ENCODE measurements at regions not wholly inside any gene's neighbourhood (a gene's known extent, or its start where the extent isn't known, plus 50 kb on each side); places are given as distances from the start of the nearest gene placed in this dataset.

DNA sequence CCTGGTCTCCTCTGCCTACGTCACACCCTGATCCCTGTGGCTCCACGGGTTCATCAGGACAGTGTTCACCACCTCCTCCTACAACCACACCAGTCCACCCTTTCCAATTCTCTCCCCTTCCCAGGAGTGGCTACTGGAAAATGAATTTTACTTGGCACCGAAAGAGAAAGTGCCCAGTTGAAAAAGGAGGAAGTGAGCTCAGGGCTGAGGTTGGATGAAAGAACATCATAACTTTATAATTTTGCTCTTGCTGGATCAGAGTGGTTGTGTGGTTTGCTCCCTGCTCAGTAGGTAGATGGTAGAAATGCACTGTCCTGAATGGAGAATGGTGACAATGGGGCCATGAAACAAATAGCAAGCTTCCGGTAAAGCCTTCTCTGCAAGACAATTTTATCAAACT, 140.3 kb upstream of the DDX18 start:
- DNase-seq: no peak

GRCh38 chr2:117679952-117680351, 134.5 kb upstream of the DDX18 start:
- no peak for DNase-seq

DNA sequence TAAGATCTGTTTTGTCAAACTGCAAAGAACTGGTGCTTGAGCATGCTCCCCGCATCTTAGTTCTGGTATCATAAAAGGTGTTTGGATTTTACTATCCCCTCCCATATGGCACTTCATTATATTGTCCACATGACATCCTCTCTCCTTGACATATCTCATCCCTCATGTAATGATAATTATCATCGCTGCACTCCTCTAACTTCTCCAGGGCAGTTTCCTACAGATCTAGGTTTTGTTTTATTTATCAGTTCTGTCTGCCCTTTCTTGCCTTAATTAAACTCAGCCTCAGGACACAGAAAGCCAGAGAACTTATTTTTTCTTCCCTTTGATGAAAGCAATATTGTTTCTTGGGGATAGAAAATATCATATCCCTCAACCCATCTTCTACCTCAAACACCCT, 129.6 kb upstream of the DDX18 start:
- no peak for DNase-seq

GRCh38 chr2:117686699-117687098, 127.8 kb upstream of the DDX18 start:
- no peak for DNase-seq

GRCh38 chr2:117691595-117691994, 122.9 kb upstream of the DDX18 start:
- no peak for DNase-seq

GRCh38 chr2:117692001-117692763, 122.3 kb upstream of the DDX18 start:
- peak; percentile 21 for DNase-seq

GRCh38 chr2:117693154-117693553, 121.3 kb upstream of the DDX18 start:
- peak; percentile 2 for DNase-seq

GRCh38 chr2:117693651-117694050, 120.8 kb upstream of the DDX18 start:
- DNase-seq: no peak

GRCh38 chr2:117698287-117698686, 116.2 kb upstream of the DDX18 start:
- DNase-seq: no peak

GRCh38 chr2:117698819-117699218, 115.7 kb upstream of the DDX18 start:
- no peak for DNase-seq

GRCh38 chr2:117700471-117700870, 114.0 kb upstream of the DDX18 start:
- DNase-seq: no peak

DNA sequence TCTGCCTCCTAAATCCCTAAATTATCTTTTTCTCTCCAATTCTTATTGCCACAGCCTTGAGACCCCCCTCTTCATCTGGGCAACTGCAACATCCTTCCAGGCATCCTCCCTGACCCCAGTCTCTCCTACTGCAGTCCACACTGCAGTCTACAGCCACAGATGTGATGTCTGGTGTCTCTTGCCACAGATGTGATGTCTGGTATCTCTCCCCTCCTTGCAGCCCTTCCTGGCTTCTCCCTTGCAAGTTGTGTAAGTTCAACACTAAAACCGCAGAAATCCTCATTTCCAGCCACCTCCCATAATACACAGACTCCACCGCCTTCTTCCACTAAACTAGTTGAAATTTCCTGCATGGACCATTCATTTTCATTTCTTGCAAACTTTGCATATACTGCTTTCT, 113.1 kb upstream of the DDX18 start:
- no peak for DNase-seq

DNA sequence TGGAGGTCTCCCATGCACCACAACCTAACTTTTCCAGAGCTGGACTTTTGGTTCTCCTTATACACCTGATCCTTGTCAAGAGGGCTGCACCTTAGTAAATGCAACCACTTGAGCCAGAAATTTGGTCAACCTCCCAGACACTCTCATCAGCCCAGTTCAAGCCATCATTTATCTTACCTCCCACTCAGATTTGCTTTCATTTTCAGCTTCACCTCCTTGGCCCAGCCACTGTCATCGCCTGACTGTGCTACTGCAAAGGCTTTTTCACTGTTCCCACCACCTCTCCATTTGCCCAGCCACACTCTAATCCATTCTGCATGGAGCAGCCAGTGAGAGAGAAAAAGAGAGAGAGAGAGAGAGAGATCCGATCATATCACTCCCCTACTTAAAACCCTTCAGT, 112.4 kb upstream of the DDX18 start:
- DNase-seq: no peak

GRCh38 chr2:117703858-117704257, 110.6 kb upstream of the DDX18 start:
- no peak for DNase-seq

GRCh38 chr2:117704818-117705217, 109.7 kb upstream of the DDX18 start:
- no peak for DNase-seq

- DNase-seq: no peak
These were observed 106.6 kb upstream of the DDX18 start for GRCh38 chr2:117707874-117708273.

DNA sequence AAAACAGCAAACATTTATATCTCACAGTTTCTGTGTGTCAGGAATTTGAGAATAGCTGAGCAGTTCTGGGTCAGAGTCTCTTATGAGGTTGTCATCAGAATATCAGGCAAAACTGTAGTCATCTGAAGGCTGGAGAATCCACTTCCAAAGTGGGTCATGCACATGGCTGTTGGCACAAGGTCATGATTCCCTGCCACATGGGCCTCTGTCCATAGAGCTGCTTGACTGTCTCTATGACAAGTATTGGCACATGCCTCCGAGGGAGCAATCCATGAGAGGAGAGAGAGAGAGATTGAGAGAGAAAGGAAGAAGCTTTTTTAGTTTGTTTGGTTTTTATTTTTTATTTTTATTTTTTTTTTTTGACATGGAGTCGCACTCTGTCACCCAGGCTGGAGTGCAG, 101.8 kb upstream of the DDX18 start:
- no peak for DNase-seq

DNA sequence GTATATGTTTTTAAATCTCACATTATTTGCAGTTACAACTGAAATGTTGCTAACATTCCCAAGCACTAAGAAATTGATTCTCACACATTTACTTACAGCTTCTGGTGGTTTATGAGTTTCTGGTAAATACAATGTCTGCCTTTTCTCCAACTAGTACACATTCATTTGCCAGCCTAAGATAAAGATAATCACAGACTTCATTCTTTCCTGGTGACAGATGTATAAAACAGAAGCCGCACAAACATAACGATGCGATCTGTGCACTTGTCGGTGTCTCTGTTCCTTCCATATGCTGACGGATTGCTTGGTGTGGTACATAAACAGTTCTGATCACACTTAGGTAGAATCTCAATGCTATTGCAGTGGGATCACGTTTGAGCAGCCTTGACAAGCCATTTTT, 100.4 kb upstream of the DDX18 start:
- DNase-seq: no peak

DNA sequence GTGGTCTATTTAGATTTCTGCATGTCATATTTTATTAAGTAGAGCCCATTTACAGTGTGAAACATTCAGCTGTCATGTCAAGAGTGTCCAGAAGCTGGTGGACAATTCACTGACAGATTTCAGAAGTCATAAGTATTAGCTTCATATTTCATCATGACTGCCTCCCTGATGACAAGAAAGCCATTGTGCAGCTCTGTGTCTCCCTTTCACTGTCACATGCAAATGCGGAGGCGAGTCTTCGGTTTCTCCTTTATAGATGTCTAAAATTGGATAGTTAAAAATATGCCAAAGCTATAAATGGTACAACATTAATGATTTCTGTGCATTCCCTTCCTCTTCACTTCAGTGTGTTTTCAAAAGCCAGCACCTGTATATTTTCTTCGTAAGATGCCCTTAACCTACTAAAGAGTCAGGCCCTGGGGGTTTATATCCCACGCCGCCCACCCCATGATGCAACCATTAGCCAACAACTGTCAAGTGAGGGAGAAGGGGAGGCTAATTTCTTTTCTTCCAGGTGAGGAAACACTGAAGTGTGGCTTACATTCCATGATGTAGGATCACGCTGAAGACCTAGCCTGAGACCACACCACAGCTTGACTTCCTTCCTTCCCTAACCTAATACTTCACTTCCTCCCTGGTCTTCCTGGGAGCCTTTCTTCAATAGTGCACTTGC, 99.6 kb upstream of the DDX18 start:
- no peak for DNase-seq

GRCh38 chr2:117716505-117716904, 98.0 kb upstream of the DDX18 start:
- DNase-seq: no peak

DNA sequence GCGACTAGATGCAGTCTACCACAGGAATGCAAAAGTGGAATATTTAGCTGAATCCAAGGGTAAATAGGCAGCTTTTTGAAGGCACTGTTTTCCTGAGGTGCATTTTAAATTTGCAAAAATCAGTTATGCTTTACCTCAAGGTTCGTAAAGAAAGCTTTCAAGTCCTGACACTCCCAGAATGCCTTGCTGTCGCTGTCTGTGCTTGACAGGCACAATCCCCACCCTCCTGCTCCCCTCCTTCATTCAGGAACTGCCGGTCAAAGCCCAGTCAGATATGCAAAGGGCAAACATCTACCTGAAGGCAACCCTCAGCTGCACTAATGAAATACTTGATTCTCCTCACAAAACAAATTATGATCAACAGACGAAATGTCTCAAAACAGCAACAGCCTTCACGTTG, 97.4 kb upstream of the DDX18 start:
- DNase-seq: no peak

DNA sequence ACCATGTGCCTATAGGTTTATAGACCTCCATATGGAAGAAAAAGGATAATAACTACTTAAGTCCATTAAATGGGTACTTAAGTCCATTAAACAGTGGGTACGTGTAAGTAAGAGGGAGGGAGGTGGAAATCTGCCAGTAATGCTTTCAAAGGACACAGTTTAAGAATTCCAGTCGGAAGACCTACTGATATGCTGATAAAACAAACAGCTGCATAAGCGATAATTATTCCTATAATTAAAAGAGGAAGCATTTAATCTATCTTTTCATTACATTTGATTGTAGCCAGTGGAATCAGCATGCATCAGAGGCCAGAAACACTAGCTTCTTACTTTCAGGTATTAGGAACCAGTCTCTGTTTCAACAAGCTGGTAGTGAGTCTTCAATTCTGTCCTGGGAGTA, 96.4 kb upstream of the DDX18 start:
- DNase-seq: no peak

DNA sequence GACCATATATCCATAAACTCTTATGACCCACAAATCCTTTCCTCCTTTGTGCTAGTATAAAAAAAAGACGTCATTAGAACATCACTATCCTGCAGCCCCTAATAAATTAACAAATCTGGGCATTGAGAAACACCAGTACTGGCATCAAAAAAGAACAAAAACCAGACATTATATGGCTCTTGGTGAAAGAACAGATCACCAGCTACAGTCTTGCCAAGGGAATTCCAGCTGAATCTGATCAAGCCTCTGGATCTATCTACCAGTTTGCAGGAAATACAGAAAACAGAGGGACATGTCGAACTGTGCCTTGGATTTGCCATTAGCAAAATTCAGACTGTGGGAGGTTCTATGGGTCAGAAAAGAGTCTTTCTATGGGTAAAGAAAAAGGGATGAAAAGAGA, 93.7 kb upstream of the DDX18 start:
- no peak for DNase-seq

- no peak for DNase-seq
These were observed 91.0 kb upstream of the DDX18 start for GRCh38 chr2:117723483-117723882.

GRCh38 chr2:117723888-117724434, 90.5 kb upstream of the DDX18 start:
- no peak for DNase-seq
